OCI-LY7 (cell line): ENCODE measurements at regions not wholly inside any gene's neighbourhood (a gene's known extent, or its start where the extent isn't known, plus 50 kb on each side); places are given as distances from the start of the nearest gene placed in this dataset.

Source experiments
- EZH2phosphoT487 ChIP-seq: fragments of 200-600 bp; sonication (generic); IDR thresholded peaks from 2 replicates; pipeline ENCODE4 v1.6.1; 2018; ENCODE audit warnings: low read depth, borderline replicate concordance, mild to moderate bottlenecking, mixed run types, antibody characterized with exemption, low read length, moderate library complexity, mixed read lengths
- TF ChIP-seq, protein P1 (sequence below): fragments of 200-600 bp; sonication (generic); conservative IDR thresholded peaks from 2 replicates; pipeline ENCODE4 v1.5.1; 2014; ENCODE audit warnings: mild to moderate bottlenecking, antibody characterized with exemption, low read length, moderate library complexity, mixed read lengths

DNA sequence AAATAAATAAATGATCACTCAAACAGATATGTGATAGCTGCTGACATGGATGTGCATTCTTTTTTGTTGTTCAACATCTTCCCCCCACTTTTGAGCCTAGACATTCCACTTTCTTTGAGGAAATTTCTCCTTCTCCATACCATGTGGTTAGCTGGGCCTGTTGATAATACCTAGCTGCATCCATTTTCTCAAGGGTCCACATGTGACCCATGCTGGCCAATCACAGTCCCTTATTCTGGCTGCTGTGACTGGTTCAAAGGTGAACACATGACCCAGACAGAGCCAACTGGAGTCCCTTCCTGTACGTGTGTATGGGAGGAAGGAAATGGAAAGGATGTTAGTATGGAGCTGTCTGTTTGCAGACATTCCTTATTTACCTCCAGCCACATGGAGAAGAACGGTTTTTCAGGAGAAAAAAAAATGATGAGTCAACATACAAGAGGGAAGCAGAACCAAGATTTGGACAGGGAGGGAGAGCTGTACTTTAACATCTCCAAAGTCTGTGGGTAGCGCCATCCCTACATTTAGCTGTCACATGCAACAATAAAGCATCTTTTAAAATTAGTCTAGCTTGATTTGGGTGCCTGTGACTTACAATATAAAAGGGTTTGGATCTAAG is 391.7 kb upstream of the TBX3 start:
- TF ChIP-seq, protein P1, sequence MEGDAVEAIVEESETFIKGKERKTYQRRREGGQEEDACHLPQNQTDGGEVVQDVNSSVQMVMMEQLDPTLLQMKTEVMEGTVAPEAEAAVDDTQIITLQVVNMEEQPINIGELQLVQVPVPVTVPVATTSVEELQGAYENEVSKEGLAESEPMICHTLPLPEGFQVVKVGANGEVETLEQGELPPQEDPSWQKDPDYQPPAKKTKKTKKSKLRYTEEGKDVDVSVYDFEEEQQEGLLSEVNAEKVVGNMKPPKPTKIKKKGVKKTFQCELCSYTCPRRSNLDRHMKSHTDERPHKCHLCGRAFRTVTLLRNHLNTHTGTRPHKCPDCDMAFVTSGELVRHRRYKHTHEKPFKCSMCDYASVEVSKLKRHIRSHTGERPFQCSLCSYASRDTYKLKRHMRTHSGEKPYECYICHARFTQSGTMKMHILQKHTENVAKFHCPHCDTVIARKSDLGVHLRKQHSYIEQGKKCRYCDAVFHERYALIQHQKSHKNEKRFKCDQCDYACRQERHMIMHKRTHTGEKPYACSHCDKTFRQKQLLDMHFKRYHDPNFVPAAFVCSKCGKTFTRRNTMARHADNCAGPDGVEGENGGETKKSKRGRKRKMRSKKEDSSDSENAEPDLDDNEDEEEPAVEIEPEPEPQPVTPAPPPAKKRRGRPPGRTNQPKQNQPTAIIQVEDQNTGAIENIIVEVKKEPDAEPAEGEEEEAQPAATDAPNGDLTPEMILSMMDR, result no peak
- no peak for TF ChIP-seq EZH2phosphoT487
